Coronary artery (tissue), 2 donors: ENCODE measurements at regions not wholly inside any gene's neighbourhood (a gene's known extent, or its start where the extent isn't known, plus 50 kb on each side); places are given as distances from the start of the nearest gene placed in this dataset.

Experiments used
- DNase-seq: peaks from one replicate; pipeline ENCODE4 v3.0.0-alpha.2; 2017; ENCODE audit warnings: low spot score
- H3K27ac ChIP-seq, 2 donors: fragments of 200-600 bp; sonication (generic); one replicate each; pipeline ENCODE4 v1.5.1; 2016 to 2019
- H3K4me3 ChIP-seq: fragments of 200-600 bp; sonication (generic); 2 replicates; pipeline ENCODE4 v1.5.1; 2016; ENCODE audit warnings: mild to moderate bottlenecking, moderate library complexity
- CTCF ChIP-seq: fragments of 200-600 bp; sonication (generic); IDR thresholded peaks from one replicate; pipeline ENCODE4 v1.5.1; 2019; ENCODE audit warnings: antibody characterized with exemption

- Histone ChIP-seq H3K27ac (no peak overlapping the region), H3K4me3 (no peak overlapping the region)
- no peak for DNase-seq
- no peak for TF ChIP-seq CTCF
Measured at GRCh38 chr17:36880268-36880905, 56.9 kb upstream of the LHX1 start.

GRCh38 chr17:36881323-36881722 lies 56.0 kb upstream of the LHX1 start:
- TF ChIP-seq CTCF: no peak
- DNase-seq: no peak

GRCh38 chr17:36884495-36885152 lies 52.7 kb upstream of the LHX1 start:
- no peak overlapping the region for H3K4me3 ChIP-seq
- no peak for TF ChIP-seq CTCF
- DNase-seq: no peak
- H3K27ac ChIP-seq: no peak overlapping the region

More at GRCh38 chr17:36881323-36881722, 56.0 kb upstream of the LHX1 start:
- no peak overlapping the region for H3K4me3 ChIP-seq
- no peak overlapping the region for H3K27ac ChIP-seq

- Histone ChIP-seq H3K27ac (no peak overlapping the region), H3K4me3 (no peak overlapping the region)
- no peak for DNase-seq
- no peak for TF ChIP-seq CTCF
Measured at GRCh38 chr17:36885153-36885735, 52.0 kb upstream of the LHX1 start.

DNA sequence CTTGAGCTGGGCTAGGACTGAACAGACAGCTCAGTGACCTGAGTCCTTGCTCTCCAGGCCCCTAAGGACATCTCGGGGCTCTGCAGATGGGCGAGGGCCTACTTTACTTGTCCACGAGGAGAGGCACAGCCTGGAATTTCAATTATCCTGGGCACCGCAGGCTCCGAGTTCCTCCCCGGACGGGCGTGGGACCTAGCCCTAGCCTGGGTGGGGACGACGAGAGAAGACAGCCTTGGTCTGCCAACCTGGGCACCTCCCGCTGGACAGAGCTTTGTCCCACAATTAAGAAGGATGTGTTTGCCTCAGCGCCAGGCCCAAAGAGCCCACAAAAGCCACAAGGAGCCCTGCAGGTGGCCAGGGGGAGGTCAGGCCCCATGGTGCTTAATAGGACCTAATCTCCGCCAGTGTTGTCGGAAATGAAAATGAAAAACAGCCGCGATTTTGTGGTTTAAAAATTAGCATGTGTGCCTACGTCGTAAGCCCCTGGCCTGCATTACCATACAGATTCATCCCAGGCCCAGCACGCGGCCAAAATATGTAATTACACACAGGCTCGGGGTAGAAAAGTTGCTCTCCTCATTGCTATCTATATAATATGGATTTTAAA lies 51.4 kb upstream of the LHX1 start:
- no peak for DNase-seq
- H3K4me3 ChIP-seq: no peak overlapping the region
- no peak for TF ChIP-seq CTCF
- H3K27ac ChIP-seq: no peak overlapping the region
